ENCODE measurements at regions not wholly inside any gene's neighbourhood (a gene's known extent, or its start where the extent isn't known, plus 50 kb on each side); places are given as distances from the start of the nearest gene placed in this dataset.

DNA sequence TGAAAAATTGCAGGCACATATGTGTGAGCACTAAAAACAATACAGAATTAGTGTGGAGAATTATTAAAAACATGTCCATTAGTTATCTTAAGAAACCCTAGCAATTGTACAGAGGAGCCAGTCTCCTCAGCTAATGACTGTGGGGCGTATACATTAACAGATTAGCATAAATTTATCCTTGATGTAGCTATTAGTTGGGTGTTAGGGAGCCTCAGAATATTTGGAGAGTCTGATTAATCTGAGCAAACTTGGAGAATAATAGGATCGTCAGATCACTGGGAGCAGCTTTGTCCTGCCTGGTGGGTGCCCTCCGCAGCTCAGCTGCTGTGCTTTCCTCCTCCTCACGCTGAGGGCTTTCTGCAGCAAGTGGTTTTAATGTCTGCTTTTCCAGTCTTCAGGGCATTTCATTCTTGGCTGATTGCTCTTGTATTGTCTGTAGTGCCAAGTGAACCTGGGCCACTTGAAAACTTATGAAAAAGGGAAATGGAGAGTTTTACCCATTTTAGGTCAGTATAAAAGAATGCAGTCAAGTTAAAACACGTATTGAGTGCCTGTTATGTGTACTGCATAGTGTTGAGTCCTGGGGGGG, 417.4 kb upstream of the SEMA6D start:
- Histone ChIP-seq H3K4ac (replicated peaks; ENCODE audit: insufficient read length, low read depth, low read length) (no peak overlapping the region), H3K27me3 (replicated peaks in 1 of 4; ENCODE audit: control insufficient read depth in 3 of 4, extremely low read depth in 1 of 4, insufficient read depth in 3 of 4, low read length in 3 of 4) (no peaks in the 10 kb centered on the region), H3K23ac (ENCODE audit: insufficient read length) (no peak overlapping the region), H3K27ac (ENCODE audit: low read depth, low read length) (no peak overlapping the region), H2AK5ac (ENCODE audit: low read depth, low read length) (no peak overlapping the region), H2BK120ac (replicated peaks; ENCODE audit: low read depth, low read length) (no peak overlapping the region), H3K36me3 (ENCODE audit: control insufficient read depth in 2 of 4, insufficient read depth in 4 of 4, low read length in 3 of 4) (no peaks in the 10 kb centered on the region), H3K23me2 (ENCODE audit: low read depth, low read length) (no peaks in the 10 kb centered on the region), H3K79me1 (ENCODE audit: low read depth, low read length) (no peaks in the 10 kb centered on the region), H4K91ac (replicated peaks; ENCODE audit: insufficient read length, low read length) (no peak overlapping the region), H2BK12ac (ENCODE audit: low read depth, low read length) (no peak overlapping the region), H3K9ac (replicated peaks in 1 of 4; ENCODE audit: extremely low read depth in 1 of 4, low read depth in 3 of 4, low read length in 3 of 4) (no peak overlapping the region), H3K56ac (replicated peaks; ENCODE audit: insufficient read length, low read depth, low read length) (no peak overlapping the region), H3K14ac (ENCODE audit: insufficient read length) (no peak overlapping the region), H4K8ac (ENCODE audit: extremely low read depth, insufficient read depth, low read length) (no peak overlapping the region), H3K4me2 (ENCODE audit: insufficient read depth in 1 of 2, low read depth in 2 of 2, low read length in 2 of 2) (no peak overlapping the region; a peak in 1 of 4 replicates), H3K4me1 (replicated peaks in 1 of 4; ENCODE audit: control insufficient read depth in 3 of 4, insufficient read depth in 4 of 4, low read length in 3 of 4) (0 out of 7 replicates have a peak, but pooled peaks cover 0 to 3% (median 0%) of the 10 kb centered on the region in 4 experiments), H2BK20ac (ENCODE audit: low read length) (no peak overlapping the region), H2BK5ac (ENCODE audit: low read depth, low read length) (no peak overlapping the region), H3K4me3 (ENCODE audit: extremely low read depth in 1 of 4, insufficient read depth in 2 of 4, low read depth in 3 of 4, low read length in 4 of 4) (no peak overlapping the region), H3K79me2 (ENCODE audit: control insufficient read depth in 1 of 2, insufficient read depth in 2 of 2, low read length in 2 of 2) (no peaks in the 10 kb centered on the region), H2AFZ (ENCODE audit: low read length) (no peak overlapping the region), H3K9me3 (ENCODE audit: insufficient read depth in 2 of 2, low read depth in 1 of 2, low read length in 1 of 2) (no peaks in the 10 kb centered on the region), H4K5ac (ENCODE audit: insufficient read length, low read depth, low read length) (no peak overlapping the region), H2BK15ac (ENCODE audit: low read length) (no peak overlapping the region), H3K18ac (ENCODE audit: extremely low read depth, low read length) (no peak overlapping the region), H4K20me1 (replicated peaks in 1 of 2; ENCODE audit: control insufficient read depth in 1 of 2, insufficient read depth in 2 of 2, low read length in 2 of 2) (no peaks in the 10 kb centered on the region)
- ChIA-PET CTCF (ENCODE audit: partially characterized antibody) (interaction anchor here (1.3 to 1.4 kb wide), 2 partner anchors 11 to 104 kb away, joined by 4 to 5 read pairs; no protein-coding TSS in a partner anchor), POLR2A (ENCODE audit: partially characterized antibody) (no interaction called here)
- no peak for DNase-seq (ENCODE audit: low read depth in 1 of 2, low spot score in 2 of 2)
- no peak for FAIRE-seq
- 67% methylated on average over 5 of the region's 5 CpGs; no CpG with 5 or more reads in 1 of the 2 experiments for WGBS, 2 experiments (ENCODE audit: extremely low coverage in 1 of 2, insufficient coverage in 1 of 2, insufficient read length in 1 of 2, insufficient replicate concordance in 2 of 2, low coverage in 1 of 2, low lambda C conversion rate in 2 of 2, missing lambda C conversion rate in 1 of 2)
- TF ChIP-seq ATF2 (IDR thresholded peaks at IDR 0.05; ENCODE audit: low read length) (no peak), ZNF274 (IDR thresholded peaks at IDR 0.05; ENCODE audit: borderline replicate concordance, extremely low read depth, low read length) (no peak), KDM4A (IDR thresholded peaks at IDR 0.05; ENCODE audit: low read depth, low read length, severe bottlenecking) (no peak), TAF7 (optimal IDR thresholded peaks at IDR 0.05; ENCODE audit: borderline replicate concordance, low read depth, low read length) (no peak), ASH2L (IDR thresholded peaks at IDR 0.05; ENCODE audit: low read length) (no peak)

Data from H1 (cell line).